ENCODE measurements at regions not wholly inside any gene's neighbourhood (a gene's known extent, or its start where the extent isn't known, plus 50 kb on each side); places are given as distances from the start of the nearest gene placed in this dataset.

GRCh38 chr3:66665021-66665695 lies 164.3 kb upstream of the LRIG1 start:
- intact Hi-C loops (cut with micrococcal nuclease), result no loop called here
- ATAC-seq (peak; percentile 96), DNase-seq (no peak)

- intact Hi-C loops (cut with micrococcal nuclease), result no loop called here
- no peak for ATAC-seq
- no peak for DNase-seq
Observed at GRCh38 chr3:66666362-66666761, 165.5 kb upstream of the LRIG1 start.

GRCh38 chr3:66667263-66667662 lies 166.4 kb upstream of the LRIG1 start:
- DNase-seq (no peak), ATAC-seq (no peak)
- intact Hi-C loops (cut with micrococcal nuclease), result no loop called here

- ATAC-seq (no peak), DNase-seq (no peak)
- intact Hi-C loops (cut with micrococcal nuclease), result loop anchor here (10.0 kb wide), 1 partner anchor 134 kb away; no protein-coding TSS in a partner anchor
Observed at GRCh38 chr3:66671291-66671690, 170.5 kb upstream of the LRIG1 start.

GRCh38 chr3:66672830-66673229 lies 172.0 kb upstream of the LRIG1 start:
- intact Hi-C loops (cut with micrococcal nuclease), result loop anchor here (10.0 kb wide), 1 partner anchor 132 kb away; no protein-coding TSS in a partner anchor
- DNase-seq (no peak), ATAC-seq (no peak)

- peak; percentile 67 for ATAC-seq
- DNase-seq, result no peak
- intact Hi-C loops (cut with micrococcal nuclease), result loop anchor here (10.0 kb wide), 1 partner anchor 132 kb away; no protein-coding TSS in a partner anchor
Observed at GRCh38 chr3:66673293-66673692, 172.5 kb upstream of the LRIG1 start.

GRCh38 chr3:66675366-66675765 lies 174.5 kb upstream of the LRIG1 start:
- intact Hi-C loops (cut with micrococcal nuclease), result loop anchor here (10.0 kb wide), 1 partner anchor 129 kb away; no protein-coding TSS in a partner anchor
- DNase-seq, result no peak
- ATAC-seq, result no peak

GRCh38 chr3:66692042-66692765 lies 191.4 kb upstream of the LRIG1 start:
- no peak for ATAC-seq

GRCh38 chr3:66692766-66693150 lies 191.9 kb upstream of the LRIG1 start:
- DNase-seq (no peak), ATAC-seq (no peak)
- intact Hi-C loops (cut with micrococcal nuclease), result no loop called here

More at GRCh38 chr3:66692042-66692765, 191.4 kb upstream of the LRIG1 start:
- no peak for DNase-seq
- intact Hi-C loops (cut with micrococcal nuclease), result no loop called here

- DNase-seq (peak; percentile 45), ATAC-seq (peak; percentile 53)
- intact Hi-C loops (cut with micrococcal nuclease), result no loop called here
Observed at GRCh38 chr3:66693461-66694031, 192.7 kb upstream of the LRIG1 start.

- no peak for ATAC-seq
- intact Hi-C loops (cut with micrococcal nuclease), result no loop called here
Observed at GRCh38 chr3:66702126-66702525, 201.3 kb upstream of the LRIG1 start.

GRCh38 chr3:66703501-66703900 lies 202.7 kb upstream of the LRIG1 start:
- DNase-seq (no peak), ATAC-seq (no peak)
- intact Hi-C loops (cut with micrococcal nuclease), result no loop called here

More at GRCh38 chr3:66702126-66702525, 201.3 kb upstream of the LRIG1 start:
- no peak for DNase-seq

GRCh38 chr3:66705076-66705475 lies 204.3 kb upstream of the LRIG1 start:
- intact Hi-C loops (cut with micrococcal nuclease), result no loop called here
- DNase-seq (no peak), ATAC-seq (no peak)

- DNase-seq, result no peak
- intact Hi-C loops (cut with micrococcal nuclease), result no loop called here
- no peak for ATAC-seq
Observed at GRCh38 chr3:66706890-66707289, 206.1 kb upstream of the LRIG1 start.

- no peak for ATAC-seq
- intact Hi-C loops (cut with micrococcal nuclease), result no loop called here
Observed at GRCh38 chr3:66709532-66709931, 208.7 kb upstream of the LRIG1 start.

GRCh38 chr3:66712210-66712609 lies 211.4 kb upstream of the LRIG1 start:
- ATAC-seq (no peak), DNase-seq (no peak)
- intact Hi-C loops (cut with micrococcal nuclease), result no loop called here

More at GRCh38 chr3:66709532-66709931, 208.7 kb upstream of the LRIG1 start:
- no peak for DNase-seq

GRCh38 chr3:66713921-66714320 lies 213.1 kb upstream of the LRIG1 start:
- DNase-seq (no peak), ATAC-seq (no peak)
- intact Hi-C loops (cut with micrococcal nuclease), result no loop called here

- intact Hi-C loops (cut with micrococcal nuclease), result no loop called here
- ATAC-seq (no peak), DNase-seq (no peak)
Observed at GRCh38 chr3:66715806-66716205, 215.0 kb upstream of the LRIG1 start.

GRCh38 chr3:66717806-66718205 lies 217.0 kb upstream of the LRIG1 start:
- intact Hi-C loops (cut with micrococcal nuclease), result no loop called here
- ATAC-seq (no peak), DNase-seq (no peak)

- no peak for DNase-seq
- no peak for ATAC-seq
- intact Hi-C loops (cut with micrococcal nuclease), result no loop called here
Observed at GRCh38 chr3:66719796-66720356, 219.1 kb upstream of the LRIG1 start.
